Transverse colon (tissue), 3 donors: ENCODE measurements at regions not wholly inside any gene's neighbourhood (a gene's known extent, or its start where the extent isn't known, plus 50 kb on each side); places are given as distances from the start of the nearest gene placed in this dataset.

Source experiments
- EP300 ChIP-seq: sonication (generic); formaldehyde crosslinking; IDR thresholded peaks from one replicate; pipeline ENCODE4 v1.6.1; 2017; ENCODE audit warnings: antibody characterized with exemption, low read depth
- POLR2A ChIP-seq: fragments of 450-650 bp; IDR thresholded peaks from one replicate; pipeline ENCODE4 v1.6.1; 2016; ENCODE audit warnings: antibody characterized with exemption, mild to moderate bottlenecking, moderate library complexity
- TF ChIP-seq, protein P1 (sequence below), 5 experiments: fragments of 200-600 bp in 3 of 5; fragments of 450-650 bp in 2 of 5; sonication (generic) in 3 of 5; IDR thresholded peaks; 1 replicate in 2 of 5; 2 replicates in 3 of 5; pipeline ENCODE4 v1.5.1; 2016 to 2017; ENCODE audit warnings: antibody characterized with exemption in 5 of 5, inconsistent platforms in 3 of 5, mild to moderate bottlenecking in 2 of 5, moderate library complexity in 1 of 5

DNA sequence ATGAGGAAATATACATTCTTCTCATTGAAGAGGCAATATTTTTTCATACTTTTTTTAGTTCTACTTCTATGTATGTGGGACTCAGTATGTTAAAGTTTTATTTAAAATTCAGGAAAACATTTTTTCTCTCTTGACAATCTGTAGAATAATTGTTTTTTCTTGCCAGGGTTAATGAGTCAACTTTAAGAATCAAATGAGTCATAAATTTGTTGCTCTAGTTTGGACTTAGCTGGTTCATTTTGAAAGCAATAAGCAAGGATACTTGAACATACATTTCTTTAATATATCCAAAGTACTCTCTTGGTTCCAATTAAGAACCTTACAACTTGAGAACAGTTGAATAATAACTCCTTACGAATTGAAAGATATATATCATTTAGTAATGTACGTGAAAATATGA lies 1145.3 kb upstream of the B3GALT2 start:
- no peak for TF ChIP-seq POLR2A
- TF ChIP-seq, protein P1, sequence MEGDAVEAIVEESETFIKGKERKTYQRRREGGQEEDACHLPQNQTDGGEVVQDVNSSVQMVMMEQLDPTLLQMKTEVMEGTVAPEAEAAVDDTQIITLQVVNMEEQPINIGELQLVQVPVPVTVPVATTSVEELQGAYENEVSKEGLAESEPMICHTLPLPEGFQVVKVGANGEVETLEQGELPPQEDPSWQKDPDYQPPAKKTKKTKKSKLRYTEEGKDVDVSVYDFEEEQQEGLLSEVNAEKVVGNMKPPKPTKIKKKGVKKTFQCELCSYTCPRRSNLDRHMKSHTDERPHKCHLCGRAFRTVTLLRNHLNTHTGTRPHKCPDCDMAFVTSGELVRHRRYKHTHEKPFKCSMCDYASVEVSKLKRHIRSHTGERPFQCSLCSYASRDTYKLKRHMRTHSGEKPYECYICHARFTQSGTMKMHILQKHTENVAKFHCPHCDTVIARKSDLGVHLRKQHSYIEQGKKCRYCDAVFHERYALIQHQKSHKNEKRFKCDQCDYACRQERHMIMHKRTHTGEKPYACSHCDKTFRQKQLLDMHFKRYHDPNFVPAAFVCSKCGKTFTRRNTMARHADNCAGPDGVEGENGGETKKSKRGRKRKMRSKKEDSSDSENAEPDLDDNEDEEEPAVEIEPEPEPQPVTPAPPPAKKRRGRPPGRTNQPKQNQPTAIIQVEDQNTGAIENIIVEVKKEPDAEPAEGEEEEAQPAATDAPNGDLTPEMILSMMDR (IDR thresholded peaks at IDR 0.05) = no peak
- no peak for TF ChIP-seq EP300
